HepG2 (cell line): ENCODE measurements at regions not wholly inside any gene's neighbourhood (a gene's known extent, or its start where the extent isn't known, plus 50 kb on each side); places are given as distances from the start of the nearest gene placed in this dataset.

Experiments
- AFF4 ChIP-seq: sonication (generic); formaldehyde crosslinking; IDR thresholded peaks from 2 replicates; pipeline ENCODE4 v1.4.0; 2020; ENCODE audit warnings: missing genetic modification reagents
- ARID4A ChIP-seq: sonication (generic); formaldehyde crosslinking; IDR thresholded peaks from 2 replicates; pipeline ENCODE4 v1.5.0; 2020; ENCODE audit warnings: mild to moderate bottlenecking, missing genetic modification reagents, borderline replicate concordance
- E2F2 ChIP-seq: sonication (generic); formaldehyde crosslinking; IDR thresholded peaks from 2 replicates; pipeline ENCODE4 v1.4.0; 2020; ENCODE audit warnings: missing genetic modification reagents, borderline replicate concordance
- JARID2 ChIP-seq: sonication (generic); formaldehyde crosslinking; IDR thresholded peaks from 2 replicates; pipeline ENCODE4 v1.8.1; 2023; ENCODE audit warnings: missing genetic modification reagents, inconsistent platforms; ENCODE audit not compliant: insufficient replicate concordance
- MAX ChIP-seq: IDR thresholded peaks from 2 replicates; pipeline ENCODE4 v1.6.1; 2012; ENCODE audit warnings: inconsistent platforms
- NAIF1 ChIP-seq: sonication (generic); formaldehyde crosslinking; IDR thresholded peaks from 2 replicates; pipeline ENCODE4 v1.5.0; 2020; ENCODE audit warnings: mild to moderate bottlenecking, missing genetic modification reagents, borderline replicate concordance
- NCOA5 ChIP-seq: sonication (generic); formaldehyde crosslinking; IDR thresholded peaks from 2 replicates; pipeline ENCODE4 v1.4.0; 2020; ENCODE audit warnings: missing genetic modification reagents
- PATZ1 ChIP-seq: sonication (generic); formaldehyde crosslinking; IDR thresholded peaks from 2 replicates; pipeline ENCODE4 v1.4.0; 2020; ENCODE audit warnings: missing genetic modification reagents
- PRDM10 ChIP-seq: sonication (generic); formaldehyde crosslinking; IDR thresholded peaks from 2 replicates; pipeline ENCODE4 v1.4.0; 2020; ENCODE audit warnings: low read depth, missing genetic modification reagents
- SIN3A ChIP-seq: IDR thresholded peaks from 2 replicates; pipeline ENCODE4 v1.6.1; 2011; ENCODE audit warnings: low read depth, mild to moderate bottlenecking, control low read depth, low read length, borderline replicate concordance
- ZNF331 ChIP-seq: sonication (generic); formaldehyde crosslinking; IDR thresholded peaks from 2 replicates; pipeline ENCODE4 v1.4.0; 2020; ENCODE audit warnings: missing genetic modification reagents

- TF ChIP-seq ZNF331 (CRISPR knock-in tag) (no peak), AFF4 (CRISPR knock-in tag) (no peak), PATZ1 (no peak), NCOA5 (CRISPR knock-in tag) (no peak), JARID2 (CRISPR knock-in tag) (no peak), NAIF1 (CRISPR knock-in tag) (no peak), MAX (no peak), SIN3A (no peak), E2F2 (CRISPR knock-in tag) (no peak), ARID4A (CRISPR knock-in tag) (no peak), PRDM10 (no peak)
Measured at GRCh38 chr14:50036211-50036610, 80.2 kb downstream of the VCPKMT start.
